ENCODE measurements at regions not wholly inside any gene's neighbourhood (a gene's known extent, or its start where the extent isn't known, plus 50 kb on each side); places are given as distances from the start of the nearest gene placed in this dataset.
A peak's percentile ranks its signal among the peaks of the same experiment; 100 is the strongest.

GRCh38 chr3:117843356-117843755 is 1133.8 kb downstream of the TUSC7 start:
- Histone ChIP-seq H3K9me2 (replicated peaks; ENCODE audit: insufficient read depth, low read length) (no peaks in the 10 kb centered on the region), H3K79me2 (ENCODE audit: low read length) (no peaks in the 10 kb centered on the region), H3K9me3 (replicated peaks; ENCODE audit: insufficient read depth, low read length) (no peaks in the 10 kb centered on the region), H3K36me3 (replicated peaks; ENCODE audit: insufficient read depth, low read length) (no peaks in the 10 kb centered on the region), H3F3A (ENCODE audit: insufficient read depth, low read length) (no peaks in the 10 kb centered on the region), H3K27ac (ENCODE audit: low read length) (no peak overlapping the region), H3K9ac (ENCODE audit: low read length) (no peak overlapping the region), H3K4me1 (ENCODE audit: low read length) (no peaks in the 10 kb centered on the region; the same call in 1 of the 2 replicates), H4K20me1 (ENCODE audit: insufficient read depth, low read length) (no peaks in the 10 kb centered on the region), H3K4me3 (ENCODE audit: low read length) (no peak overlapping the region), H3K27me3 (replicated peaks; ENCODE audit: insufficient read depth, low read length) (no peaks in the 10 kb centered on the region), H3K4me2 (ENCODE audit: low read depth, low read length) (no peak overlapping the region), H2AFZ (ENCODE audit: low read length) (no peak overlapping the region)
- no peak for TF ChIP-seq EZH2phosphoT487 (IDR thresholded peaks at IDR 0.05; ENCODE audit: low read length)
- TF ChIP-seq CTCF (IDR thresholded peaks at IDR 0.05; ENCODE audit: low read length): no peak
- TF ChIP-seq EZH2 (optimal IDR thresholded peaks at IDR 0.05; ENCODE audit: low read depth, low read length): no peak
- DNase-seq: no peak

- Histone ChIP-seq H3K27ac (ENCODE audit: low read length) (no peak overlapping the region), H3K27me3 (replicated peaks; ENCODE audit: insufficient read depth, low read length) (no peaks in the 10 kb centered on the region), H3K4me3 (ENCODE audit: low read length) (no peak overlapping the region), H3K9ac (ENCODE audit: low read length) (no peak overlapping the region), H3K36me3 (replicated peaks; ENCODE audit: insufficient read depth, low read length) (no peaks in the 10 kb centered on the region), H3K4me1 (ENCODE audit: low read length) (no peaks in the 10 kb centered on the region; the same call in 1 of the 2 replicates), H2AFZ (ENCODE audit: low read length) (no peak overlapping the region), H3F3A (ENCODE audit: insufficient read depth, low read length) (no peaks in the 10 kb centered on the region), H3K9me2 (replicated peaks; ENCODE audit: insufficient read depth, low read length) (no peaks in the 10 kb centered on the region), H3K79me2 (ENCODE audit: low read length) (no peaks in the 10 kb centered on the region), H3K9me3 (replicated peaks; ENCODE audit: insufficient read depth, low read length) (no peaks in the 10 kb centered on the region), H4K20me1 (ENCODE audit: insufficient read depth, low read length) (no peaks in the 10 kb centered on the region), H3K4me2 (ENCODE audit: low read depth, low read length) (no peak overlapping the region)
- no peak for DNase-seq
- TF ChIP-seq CTCF (IDR thresholded peaks at IDR 0.05; ENCODE audit: low read length) (no peak), EZH2 (optimal IDR thresholded peaks at IDR 0.05; ENCODE audit: low read depth, low read length) (no peak), EZH2phosphoT487 (IDR thresholded peaks at IDR 0.05; ENCODE audit: low read length) (no peak)
Measured at GRCh38 chr3:117844676-117845075, 1135.1 kb downstream of the TUSC7 start.

GRCh38 chr3:117846238-117846637 is 1136.7 kb downstream of the TUSC7 start:
- no peak for TF ChIP-seq CTCF (IDR thresholded peaks at IDR 0.05; ENCODE audit: low read length)
- TF ChIP-seq EZH2 (optimal IDR thresholded peaks at IDR 0.05; ENCODE audit: low read depth, low read length): no peak
- no peak for TF ChIP-seq EZH2phosphoT487 (IDR thresholded peaks at IDR 0.05; ENCODE audit: low read length)
- no peaks in the 10 kb centered on the region; the same call in 1 of the 2 replicates for H3K4me1 ChIP-seq (ENCODE audit: low read length)
- H3K9me3 ChIP-seq (replicated peaks; ENCODE audit: insufficient read depth, low read length): no peaks in the 10 kb centered on the region
- no peaks in the 10 kb centered on the region for H3K79me2 ChIP-seq (ENCODE audit: low read length)
- peak overlapping the region; percentile 45 for H3K4me2 ChIP-seq (ENCODE audit: low read depth, low read length)
- no peak overlapping the region for H3K4me3 ChIP-seq (ENCODE audit: low read length)
- no peaks in the 10 kb centered on the region for H3K27me3 ChIP-seq (replicated peaks; ENCODE audit: insufficient read depth, low read length)
- no peaks in the 10 kb centered on the region for H3K9me2 ChIP-seq (replicated peaks; ENCODE audit: insufficient read depth, low read length)
- H3K36me3 ChIP-seq (replicated peaks; ENCODE audit: insufficient read depth, low read length): no peaks in the 10 kb centered on the region
- H3K9ac ChIP-seq (ENCODE audit: low read length): no peak overlapping the region
- H2AFZ ChIP-seq (ENCODE audit: low read length): peak overlapping the region; percentile 52; the same call in 1 of the 2 replicates
- DNase-seq: no peak
- H3F3A ChIP-seq (ENCODE audit: insufficient read depth, low read length): no peaks in the 10 kb centered on the region
- no peaks in the 10 kb centered on the region for H4K20me1 ChIP-seq (ENCODE audit: insufficient read depth, low read length)
- H3K27ac ChIP-seq (ENCODE audit: low read length): no peak overlapping the region

All from MM.1S (cell line).